ENCODE measurements at regions not wholly inside any gene's neighbourhood (a gene's known extent, or its start where the extent isn't known, plus 50 kb on each side); places are given as distances from the start of the nearest gene placed in this dataset.

DNA sequence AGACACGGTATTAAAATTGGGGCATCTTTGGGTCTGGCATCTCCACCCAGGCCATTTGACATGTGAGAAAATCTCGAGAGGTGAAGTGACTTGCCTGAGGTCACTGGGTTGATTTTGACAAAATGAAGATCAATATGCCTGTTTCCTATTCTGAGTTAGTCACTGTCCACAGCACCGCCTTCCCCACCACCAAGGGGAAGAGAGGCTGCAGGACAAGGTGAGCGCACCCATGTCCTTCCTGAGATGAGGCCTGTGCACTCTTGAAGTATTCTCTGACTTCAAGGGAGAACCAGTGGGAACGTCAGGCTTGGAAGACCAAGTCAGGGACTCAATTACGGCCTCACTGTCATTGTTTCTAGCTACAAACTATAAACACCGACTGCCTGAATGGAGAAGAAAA, 49.9 kb upstream of the WSB1 start:
- TF ChIP-seq, protein P1, sequence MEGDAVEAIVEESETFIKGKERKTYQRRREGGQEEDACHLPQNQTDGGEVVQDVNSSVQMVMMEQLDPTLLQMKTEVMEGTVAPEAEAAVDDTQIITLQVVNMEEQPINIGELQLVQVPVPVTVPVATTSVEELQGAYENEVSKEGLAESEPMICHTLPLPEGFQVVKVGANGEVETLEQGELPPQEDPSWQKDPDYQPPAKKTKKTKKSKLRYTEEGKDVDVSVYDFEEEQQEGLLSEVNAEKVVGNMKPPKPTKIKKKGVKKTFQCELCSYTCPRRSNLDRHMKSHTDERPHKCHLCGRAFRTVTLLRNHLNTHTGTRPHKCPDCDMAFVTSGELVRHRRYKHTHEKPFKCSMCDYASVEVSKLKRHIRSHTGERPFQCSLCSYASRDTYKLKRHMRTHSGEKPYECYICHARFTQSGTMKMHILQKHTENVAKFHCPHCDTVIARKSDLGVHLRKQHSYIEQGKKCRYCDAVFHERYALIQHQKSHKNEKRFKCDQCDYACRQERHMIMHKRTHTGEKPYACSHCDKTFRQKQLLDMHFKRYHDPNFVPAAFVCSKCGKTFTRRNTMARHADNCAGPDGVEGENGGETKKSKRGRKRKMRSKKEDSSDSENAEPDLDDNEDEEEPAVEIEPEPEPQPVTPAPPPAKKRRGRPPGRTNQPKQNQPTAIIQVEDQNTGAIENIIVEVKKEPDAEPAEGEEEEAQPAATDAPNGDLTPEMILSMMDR (IDR thresholded peaks at IDR 0.05; ENCODE audit: insufficient read depth, low read depth, low read length) = no peak
- no peak for TF ChIP-seq EZH2 (IDR thresholded peaks at IDR 0.05; ENCODE audit: insufficient read depth, low read length)
- Histone ChIP-seq H2AFZ (ENCODE audit: low read depth, low read length) (no peak overlapping the region), H3K79me2 (ENCODE audit: insufficient read depth, low read length) (no peaks in the 10 kb centered on the region), H4K20me1 (ENCODE audit: insufficient read depth, low read length) (no peaks in the 10 kb centered on the region), H3K4me3 (ENCODE audit: insufficient read depth, low read depth, low read length) (no peak overlapping the region), H3K27ac (ENCODE audit: low read depth, low read length) (no peak overlapping the region), H3K36me3 (ENCODE audit: insufficient read depth, low read length) (no peaks in the 10 kb centered on the region), H3K4me2 (ENCODE audit: low read length) (no peak overlapping the region), H3K9ac (ENCODE audit: low read length) (no peak overlapping the region), H3K4me1 (ENCODE audit: insufficient read depth, low read length) (no peaks in the 10 kb centered on the region), H3K27me3 (ENCODE audit: insufficient read depth, low read length) (no peaks in the 10 kb centered on the region), H3K9me3 (ENCODE audit: insufficient read depth, low read depth, low read length) (no peaks in the 10 kb centered on the region)
- Mint-ChIP-seq H3K36me3 (ENCODE audit: low read depth, unreplicated experiment) (peaks cover 1% of the 10 kb centered on the region), H3K4me3 (ENCODE audit: unreplicated experiment) (no peak overlapping the region), H3K27ac (ENCODE audit: unreplicated experiment) (no peak overlapping the region), H3K27me3 (ENCODE audit: low read depth, unreplicated experiment) (peaks cover 11% of the 10 kb centered on the region), H3K9me3 (ENCODE audit: unreplicated experiment) (no peaks in the 10 kb centered on the region), H3K4me1 (ENCODE audit: low read depth, unreplicated experiment) (peaks cover 13% of the 10 kb centered on the region)
- FAIRE-seq (no peak), DNase-seq (ENCODE audit: low read depth) (no peak)
